ENCODE measurements at regions not wholly inside any gene's neighbourhood (a gene's known extent, or its start where the extent isn't known, plus 50 kb on each side); places are given as distances from the start of the nearest gene placed in this dataset.

DNA sequence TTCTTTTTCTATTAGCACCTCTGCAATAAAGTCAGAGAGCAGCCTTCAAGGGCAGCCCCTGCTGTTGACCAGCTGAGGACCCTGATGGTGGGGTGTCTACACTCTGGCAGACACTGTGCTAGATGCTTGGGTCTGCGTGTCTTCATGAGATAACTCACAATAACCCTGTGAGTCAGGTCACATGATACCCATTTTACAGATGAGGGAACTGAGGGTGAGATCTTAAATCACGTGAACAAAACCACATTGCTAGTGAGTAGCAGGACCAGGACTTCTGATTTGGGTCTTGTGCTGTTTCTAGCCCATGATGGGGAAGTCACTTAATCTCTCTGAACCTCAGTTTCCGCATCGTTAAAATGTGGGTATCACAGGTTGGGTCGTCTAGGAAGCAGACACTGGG is 118.5 kb upstream of the LIPC start:
- no peak for TF ChIP-seq CTCF (IDR thresholded peaks at IDR 0.05 in 2 of 3, conservative IDR thresholded peaks at IDR 0.05 in 1 of 3; ENCODE audit: borderline replicate concordance in 1 of 3, insufficient read depth in 1 of 3, low read depth in 2 of 3, low read length in 2 of 3)
- no peak for TF ChIP-seq SP1 (IDR thresholded peaks at IDR 0.05; ENCODE audit: low read depth)
- TF ChIP-seq, protein P1, sequence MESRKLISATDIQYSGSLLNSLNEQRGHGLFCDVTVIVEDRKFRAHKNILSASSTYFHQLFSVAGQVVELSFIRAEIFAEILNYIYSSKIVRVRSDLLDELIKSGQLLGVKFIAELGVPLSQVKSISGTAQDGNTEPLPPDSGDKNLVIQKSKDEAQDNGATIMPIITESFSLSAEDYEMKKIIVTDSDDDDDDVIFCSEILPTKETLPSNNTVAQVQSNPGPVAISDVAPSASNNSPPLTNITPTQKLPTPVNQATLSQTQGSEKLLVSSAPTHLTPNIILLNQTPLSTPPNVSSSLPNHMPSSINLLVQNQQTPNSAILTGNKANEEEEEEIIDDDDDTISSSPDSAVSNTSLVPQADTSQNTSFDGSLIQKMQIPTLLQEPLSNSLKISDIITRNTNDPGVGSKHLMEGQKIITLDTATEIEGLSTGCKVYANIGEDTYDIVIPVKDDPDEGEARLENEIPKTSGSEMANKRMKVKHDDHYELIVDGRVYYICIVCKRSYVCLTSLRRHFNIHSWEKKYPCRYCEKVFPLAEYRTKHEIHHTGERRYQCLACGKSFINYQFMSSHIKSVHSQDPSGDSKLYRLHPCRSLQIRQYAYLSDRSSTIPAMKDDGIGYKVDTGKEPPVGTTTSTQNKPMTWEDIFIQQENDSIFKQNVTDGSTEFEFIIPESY (IDR thresholded peaks at IDR 0.05; ENCODE audit: extremely low read depth, insufficient replicate concordance, low read length): no peak
- TF ChIP-seq POLR2AphosphoS5 (IDR thresholded peaks at IDR 0.05; ENCODE audit: low read depth, low read length): no peak
- TF ChIP-seq EZH2phosphoT487 (IDR thresholded peaks at IDR 0.05; ENCODE audit: borderline replicate concordance): no peak

Measured in HCT116 (cell line).